HepG2 (cell line): ENCODE measurements at regions not wholly inside any gene's neighbourhood (a gene's known extent, or its start where the extent isn't known, plus 50 kb on each side); places are given as distances from the start of the nearest gene placed in this dataset.

ENCODE experiments used
- ARHGAP35 ChIP-seq: sonication (generic); formaldehyde crosslinking; IDR thresholded peaks from 2 replicates; pipeline ENCODE4 v1.9.0; 2022; ENCODE audit warnings: mild to moderate bottlenecking, inconsistent platforms, moderate library complexity, missing genetic modification reagents, borderline replicate concordance
- CEBPB ChIP-seq: IDR thresholded peaks from 2 replicates; pipeline ENCODE4 v1.6.1; 2011; ENCODE audit warnings: low read depth, low read length, improper control_type of control experiment, borderline replicate concordance
- ERF ChIP-seq: IDR thresholded peaks from 2 replicates; pipeline ENCODE4 v1.6.1; 2018; ENCODE audit warnings: missing biosample characterization, missing genetic modification reagents
- ISX ChIP-seq: sonication (generic); formaldehyde crosslinking; conservative IDR thresholded peaks from 2 replicates; pipeline ENCODE4 v1.5.0; 2020; ENCODE audit warnings: missing genetic modification reagents
- KDM1A ChIP-seq: IDR thresholded peaks from 2 replicates; pipeline ENCODE4 v1.6.1; 2016; ENCODE audit warnings: missing compliant biosample characterization
- MYC ChIP-seq: sonication (generic); formaldehyde crosslinking; IDR thresholded peaks from 2 replicates; pipeline ENCODE4 v1.9.0; 2021; ENCODE audit warnings: missing genetic modification reagents, borderline replicate concordance
- MYNN ChIP-seq: sonication (generic); formaldehyde crosslinking; IDR thresholded peaks from 2 replicates; pipeline ENCODE4 v1.4.0; 2020; ENCODE audit warnings: mild to moderate bottlenecking, low read depth, missing genetic modification reagents
- POLR2AphosphoS5 ChIP-seq: IDR thresholded peaks from 2 replicates; pipeline ENCODE4 v1.6.1; 2012; ENCODE audit warnings: low read depth, low read length
- TOPORS ChIP-seq: sonication (generic); formaldehyde crosslinking; IDR thresholded peaks from 2 replicates; pipeline ENCODE4 v1.8.0; 2023; ENCODE audit warnings: mild to moderate bottlenecking, missing genetic modification reagents
- ZNF232 ChIP-seq: sonication (generic); formaldehyde crosslinking; IDR thresholded peaks from 2 replicates; pipeline ENCODE4 v1.4.0; 2020; ENCODE audit warnings: missing genetic modification reagents, borderline replicate concordance
- TF ChIP-seq, protein P1 (sequence below): sonication (generic); formaldehyde crosslinking; IDR thresholded peaks from 2 replicates; pipeline ENCODE4 v1.5.0; 2020; ENCODE audit warnings: mild to moderate bottlenecking, missing genetic modification reagents, moderate library complexity
- TF ChIP-seq, protein P2 (sequence below): IDR thresholded peaks from 2 replicates; pipeline ENCODE4 v1.6.1; 2012; ENCODE audit warnings: inconsistent platforms
- TF ChIP-seq, protein P3 (sequence below): conservative IDR thresholded peaks from 2 replicates; pipeline ENCODE4 v1.6.1; 2018; ENCODE audit warnings: missing genetic modification reagents

DNA sequence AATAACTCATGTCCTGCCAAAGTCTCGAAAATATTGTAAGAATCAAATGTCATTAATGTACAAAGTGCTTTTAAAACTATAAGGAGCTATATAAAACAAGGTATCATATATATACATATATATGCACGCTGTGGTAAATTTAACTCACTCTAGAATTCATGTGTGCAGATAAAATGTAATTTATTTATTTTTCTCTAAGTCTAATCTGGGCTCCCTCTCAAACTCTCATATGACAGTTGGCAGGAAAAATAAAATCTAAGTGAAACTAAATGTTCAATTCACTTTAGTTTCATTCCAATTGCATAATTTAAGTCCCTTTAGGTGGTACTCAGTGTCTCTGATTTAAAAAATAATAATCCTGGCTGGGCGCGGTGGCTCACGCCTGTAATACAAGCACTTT lies 372.0 kb upstream of the DAB1 start:
- no peak for TF ChIP-seq CEBPB
- TF ChIP-seq, protein P1, sequence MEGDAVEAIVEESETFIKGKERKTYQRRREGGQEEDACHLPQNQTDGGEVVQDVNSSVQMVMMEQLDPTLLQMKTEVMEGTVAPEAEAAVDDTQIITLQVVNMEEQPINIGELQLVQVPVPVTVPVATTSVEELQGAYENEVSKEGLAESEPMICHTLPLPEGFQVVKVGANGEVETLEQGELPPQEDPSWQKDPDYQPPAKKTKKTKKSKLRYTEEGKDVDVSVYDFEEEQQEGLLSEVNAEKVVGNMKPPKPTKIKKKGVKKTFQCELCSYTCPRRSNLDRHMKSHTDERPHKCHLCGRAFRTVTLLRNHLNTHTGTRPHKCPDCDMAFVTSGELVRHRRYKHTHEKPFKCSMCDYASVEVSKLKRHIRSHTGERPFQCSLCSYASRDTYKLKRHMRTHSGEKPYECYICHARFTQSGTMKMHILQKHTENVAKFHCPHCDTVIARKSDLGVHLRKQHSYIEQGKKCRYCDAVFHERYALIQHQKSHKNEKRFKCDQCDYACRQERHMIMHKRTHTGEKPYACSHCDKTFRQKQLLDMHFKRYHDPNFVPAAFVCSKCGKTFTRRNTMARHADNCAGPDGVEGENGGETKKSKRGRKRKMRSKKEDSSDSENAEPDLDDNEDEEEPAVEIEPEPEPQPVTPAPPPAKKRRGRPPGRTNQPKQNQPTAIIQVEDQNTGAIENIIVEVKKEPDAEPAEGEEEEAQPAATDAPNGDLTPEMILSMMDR (CRISPR knock-in tag): no peak
- TF ChIP-seq, protein P2, sequence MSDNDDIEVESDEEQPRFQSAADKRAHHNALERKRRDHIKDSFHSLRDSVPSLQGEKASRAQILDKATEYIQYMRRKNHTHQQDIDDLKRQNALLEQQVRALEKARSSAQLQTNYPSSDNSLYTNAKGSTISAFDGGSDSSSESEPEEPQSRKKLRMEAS: no peak
- no peak for TF ChIP-seq POLR2AphosphoS5
- no peak for TF ChIP-seq TOPORS
- no peak for TF ChIP-seq MYNN (CRISPR knock-in tag)
- TF ChIP-seq ISX (CRISPR knock-in tag): no peak
- no peak for TF ChIP-seq MYC (CRISPR knock-in tag)
- TF ChIP-seq, protein P3, sequence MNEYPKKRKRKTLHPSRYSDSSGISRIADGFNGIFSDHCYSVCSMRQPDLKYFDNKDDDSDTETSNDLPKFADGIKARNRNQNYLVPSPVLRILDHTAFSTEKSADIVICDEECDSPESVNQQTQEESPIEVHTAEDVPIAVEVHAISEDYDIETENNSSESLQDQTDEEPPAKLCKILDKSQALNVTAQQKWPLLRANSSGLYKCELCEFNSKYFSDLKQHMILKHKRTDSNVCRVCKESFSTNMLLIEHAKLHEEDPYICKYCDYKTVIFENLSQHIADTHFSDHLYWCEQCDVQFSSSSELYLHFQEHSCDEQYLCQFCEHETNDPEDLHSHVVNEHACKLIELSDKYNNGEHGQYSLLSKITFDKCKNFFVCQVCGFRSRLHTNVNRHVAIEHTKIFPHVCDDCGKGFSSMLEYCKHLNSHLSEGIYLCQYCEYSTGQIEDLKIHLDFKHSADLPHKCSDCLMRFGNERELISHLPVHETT (CRISPR knock-in tag): no peak
- TF ChIP-seq ARHGAP35 (CRISPR knock-in tag): no peak
- TF ChIP-seq ERF (CRISPR knock-in tag): no peak
- no peak for TF ChIP-seq KDM1A
- no peak for TF ChIP-seq ZNF232 (CRISPR knock-in tag)
